ENCODE measurements at regions not wholly inside any gene's neighbourhood (a gene's known extent, or its start where the extent isn't known, plus 50 kb on each side); places are given as distances from the start of the nearest gene placed in this dataset.

GRCh38 chr3:117063930-117064329 lies 354.4 kb downstream of the TUSC7 start:
- no peak for DNase-seq
- H3K27me3 ChIP-seq = no peaks in the 10 kb centered on the region

DNA sequence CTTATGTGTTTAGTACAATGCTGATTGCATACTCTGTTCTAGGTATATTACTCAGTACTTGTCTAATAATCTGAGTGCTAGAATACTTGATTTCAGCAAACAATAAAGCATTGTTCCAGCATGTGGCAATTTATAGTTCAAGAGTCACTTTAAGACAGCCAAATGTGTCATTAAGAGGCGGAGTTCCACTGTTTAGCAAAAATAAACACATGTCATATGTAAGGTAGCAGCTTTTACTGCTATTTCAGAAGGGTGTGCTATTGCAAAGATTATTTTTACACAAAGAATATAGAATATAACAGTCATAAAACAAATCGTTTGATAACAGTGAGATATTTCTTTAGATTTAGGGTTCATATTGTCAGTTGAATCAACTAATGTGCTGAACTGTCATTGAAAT lies 358.7 kb downstream of the TUSC7 start:
- Histone ChIP-seq H3K27me3 (no peaks in the 10 kb centered on the region), H3K36me3 (no peaks in the 10 kb centered on the region)
- no peak for DNase-seq

More at GRCh38 chr3:117063930-117064329, 354.4 kb downstream of the TUSC7 start:
- no peaks in the 10 kb centered on the region for H3K36me3 ChIP-seq
- H3K4me3 ChIP-seq = no peak overlapping the region
- H3K9me3 ChIP-seq = no peaks in the 10 kb centered on the region

DNA sequence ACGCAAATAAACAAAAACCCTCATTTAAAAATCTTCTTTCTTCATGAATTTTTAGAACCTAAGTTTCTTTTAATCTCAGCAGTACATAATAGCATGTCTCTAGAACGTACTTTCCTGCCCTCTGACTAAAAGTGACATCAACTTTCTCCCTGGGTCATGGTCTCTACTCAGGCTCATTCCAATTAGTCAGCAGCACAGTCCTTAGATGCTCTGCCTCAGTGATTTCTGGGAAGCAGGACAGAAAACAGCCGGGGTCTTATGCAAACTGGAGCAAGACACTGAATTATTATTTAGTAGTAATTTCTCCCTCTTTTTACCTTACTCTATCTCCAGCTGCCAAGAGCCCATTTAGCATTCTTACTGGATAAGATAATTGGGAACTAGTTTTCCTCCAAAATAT lies 365.2 kb downstream of the TUSC7 start:
- DNase-seq = no peak

More for the DNA sequence above, 358.7 kb downstream of the TUSC7 start:
- H3K4me3 ChIP-seq = no peak overlapping the region
- H3K9me3 ChIP-seq = no peaks in the 10 kb centered on the region

GRCh38 chr3:117079997-117080396 lies 370.4 kb downstream of the TUSC7 start:
- DNase-seq = no peak
- Histone ChIP-seq H3K4me3 (no peak overlapping the region), H3K27me3 (no peaks in the 10 kb centered on the region), H3K36me3 (no peaks in the 10 kb centered on the region), H3K9me3 (no peaks in the 10 kb centered on the region)

More for the DNA sequence above, 365.2 kb downstream of the TUSC7 start:
- no peak overlapping the region for H3K4me3 ChIP-seq
- no peaks in the 10 kb centered on the region for H3K36me3 ChIP-seq
- H3K9me3 ChIP-seq = no peaks in the 10 kb centered on the region
- H3K27me3 ChIP-seq = no peaks in the 10 kb centered on the region

GRCh38 chr3:117080872-117081271 lies 371.3 kb downstream of the TUSC7 start:
- Histone ChIP-seq H3K9me3 (no peaks in the 10 kb centered on the region), H3K4me3 (no peak overlapping the region), H3K27me3 (no peaks in the 10 kb centered on the region), H3K36me3 (no peaks in the 10 kb centered on the region)
- DNase-seq = no peak

- Histone ChIP-seq H3K27me3 (no peaks in the 10 kb centered on the region), H3K36me3 (no peaks in the 10 kb centered on the region), H3K4me3 (no peak overlapping the region)
Observed at GRCh38 chr3:117084277-117084676, 374.7 kb downstream of the TUSC7 start.

DNA sequence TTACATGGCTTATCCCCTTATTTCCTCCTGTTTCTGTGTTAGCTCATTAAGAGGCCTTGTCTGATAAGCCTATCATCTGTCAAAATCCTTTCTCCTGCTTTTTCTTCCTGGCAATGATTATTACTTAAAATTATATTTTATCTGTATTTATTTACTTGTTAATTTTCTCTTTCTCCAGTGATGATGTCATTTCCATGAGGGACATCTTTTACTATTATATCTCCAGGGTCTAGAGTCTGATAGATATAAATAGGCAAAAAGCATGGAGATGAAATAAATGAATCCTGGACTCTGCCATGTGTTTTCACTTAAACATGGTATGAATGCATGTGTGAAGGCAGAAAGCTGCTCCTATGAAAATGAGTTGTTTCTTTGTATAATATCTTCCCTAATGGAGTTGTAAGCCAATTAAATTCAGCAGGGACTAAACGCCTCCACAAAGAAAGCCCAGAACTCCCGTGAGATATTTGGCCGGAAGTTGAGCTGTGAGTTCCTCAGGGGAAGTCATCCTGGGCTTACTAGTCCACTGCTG lies 375.2 kb downstream of the TUSC7 start:
- H3K36me3 ChIP-seq = no peaks in the 10 kb centered on the region
- no peaks in the 10 kb centered on the region for H3K27me3 ChIP-seq
- no peak overlapping the region for H3K4me3 ChIP-seq
- no peaks in the 10 kb centered on the region for H3K9me3 ChIP-seq
- no peak for DNase-seq

More at GRCh38 chr3:117084277-117084676, 374.7 kb downstream of the TUSC7 start:
- H3K9me3 ChIP-seq = no peaks in the 10 kb centered on the region
- DNase-seq = no peak

- Histone ChIP-seq H3K36me3 (no peaks in the 10 kb centered on the region), H3K27me3 (no peaks in the 10 kb centered on the region), H3K9me3 (no peaks in the 10 kb centered on the region), H3K4me3 (no peak overlapping the region)
- no peak for DNase-seq
Observed at GRCh38 chr3:117091676-117092075, 382.1 kb downstream of the TUSC7 start.

GRCh38 chr3:117096549-117096948 lies 387.0 kb downstream of the TUSC7 start:
- no peak for DNase-seq
- Histone ChIP-seq H3K4me3 (no peak overlapping the region), H3K9me3 (no peaks in the 10 kb centered on the region), H3K36me3 (no peaks in the 10 kb centered on the region), H3K27me3 (no peaks in the 10 kb centered on the region)

GRCh38 chr3:117097351-117097750 lies 387.8 kb downstream of the TUSC7 start:
- Histone ChIP-seq H3K36me3 (no peaks in the 10 kb centered on the region), H3K4me3 (no peak overlapping the region), H3K9me3 (no peaks in the 10 kb centered on the region), H3K27me3 (no peaks in the 10 kb centered on the region)
- no peak for DNase-seq

GRCh38 chr3:117101697-117102096 lies 392.1 kb downstream of the TUSC7 start:
- Histone ChIP-seq H3K27me3 (no peaks in the 10 kb centered on the region), H3K36me3 (no peaks in the 10 kb centered on the region), H3K9me3 (no peaks in the 10 kb centered on the region), H3K4me3 (no peak overlapping the region)
- DNase-seq = no peak

DNA sequence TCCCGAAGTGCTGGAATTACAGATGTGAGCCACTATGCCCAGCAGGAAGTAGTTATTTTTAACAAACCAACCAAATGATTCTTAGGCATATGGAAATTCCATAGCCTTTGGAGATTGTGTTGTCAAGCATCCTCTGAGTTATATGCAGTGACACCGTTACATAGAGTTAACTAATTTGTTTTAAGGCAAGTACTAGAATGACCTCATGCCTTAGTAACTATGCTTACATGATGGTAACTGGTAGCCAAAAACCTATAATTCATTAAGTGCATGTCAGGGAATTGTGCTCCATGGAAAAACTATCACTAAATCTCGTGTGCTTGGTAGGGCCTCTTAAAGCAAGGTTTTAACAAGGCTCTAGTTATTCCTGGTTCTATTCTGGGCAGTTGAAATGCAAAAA lies 392.8 kb downstream of the TUSC7 start:
- no peaks in the 10 kb centered on the region for H3K9me3 ChIP-seq
- no peaks in the 10 kb centered on the region for H3K36me3 ChIP-seq
- no peak overlapping the region for H3K4me3 ChIP-seq
- no peak for DNase-seq
- no peaks in the 10 kb centered on the region for H3K27me3 ChIP-seq

- no peak for DNase-seq
- Histone ChIP-seq H3K36me3 (no peaks in the 10 kb centered on the region), H3K27me3 (no peaks in the 10 kb centered on the region), H3K9me3 (no peaks in the 10 kb centered on the region), H3K4me3 (no peak overlapping the region)
Observed at GRCh38 chr3:117103675-117104074, 394.1 kb downstream of the TUSC7 start.

- no peak overlapping the region for H3K4me3 ChIP-seq
- no peak for DNase-seq
Observed at GRCh38 chr3:117104381-117104780, 394.8 kb downstream of the TUSC7 start.

DNA sequence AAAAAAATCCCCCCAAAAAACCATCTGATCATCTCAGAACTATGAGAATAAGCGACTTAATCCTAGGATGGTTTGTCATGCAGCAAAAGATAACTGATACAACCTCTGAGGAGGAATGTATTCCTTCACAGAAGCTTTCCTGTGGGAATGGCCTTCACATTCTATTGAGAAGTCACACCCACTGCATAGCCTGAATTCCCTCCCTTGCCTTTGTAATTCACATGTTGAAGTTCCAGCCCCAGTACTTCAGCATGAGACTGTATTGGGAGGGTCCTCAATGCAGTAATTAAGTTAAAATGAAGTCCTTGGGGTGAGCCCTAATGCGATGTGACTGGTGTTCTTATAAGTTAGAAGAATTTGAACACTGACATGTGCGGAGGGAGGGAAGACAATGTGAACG lies 395.2 kb downstream of the TUSC7 start:
- no peaks in the 10 kb centered on the region for H3K36me3 ChIP-seq
- H3K27me3 ChIP-seq = no peaks in the 10 kb centered on the region
- H3K9me3 ChIP-seq = no peaks in the 10 kb centered on the region
- no peak for DNase-seq
- H3K4me3 ChIP-seq = no peak overlapping the region

More at GRCh38 chr3:117104381-117104780, 394.8 kb downstream of the TUSC7 start:
- Histone ChIP-seq H3K9me3 (no peaks in the 10 kb centered on the region), H3K27me3 (no peaks in the 10 kb centered on the region), H3K36me3 (no peaks in the 10 kb centered on the region)

DNA sequence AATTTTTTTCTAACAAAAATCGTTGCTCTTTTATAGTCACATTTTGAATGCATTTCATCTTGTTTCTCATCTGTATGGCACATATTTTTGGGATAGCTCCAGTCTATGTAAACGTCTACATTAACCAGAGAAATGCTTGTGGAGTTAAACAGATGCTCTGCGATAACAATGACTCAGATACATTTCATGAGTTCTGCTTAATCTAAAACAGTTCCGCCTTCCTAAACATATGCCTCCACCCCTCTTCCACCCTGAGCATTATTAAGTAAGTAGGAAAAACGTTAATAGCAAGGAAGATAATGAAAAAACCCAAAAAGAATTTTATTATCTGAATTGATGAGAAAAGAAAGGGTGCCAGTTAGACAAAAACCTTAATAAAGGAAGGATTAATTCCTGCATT lies 396.1 kb downstream of the TUSC7 start:
- Histone ChIP-seq H3K27me3 (no peaks in the 10 kb centered on the region), H3K9me3 (no peaks in the 10 kb centered on the region)
- DNase-seq = no peak

DNA sequence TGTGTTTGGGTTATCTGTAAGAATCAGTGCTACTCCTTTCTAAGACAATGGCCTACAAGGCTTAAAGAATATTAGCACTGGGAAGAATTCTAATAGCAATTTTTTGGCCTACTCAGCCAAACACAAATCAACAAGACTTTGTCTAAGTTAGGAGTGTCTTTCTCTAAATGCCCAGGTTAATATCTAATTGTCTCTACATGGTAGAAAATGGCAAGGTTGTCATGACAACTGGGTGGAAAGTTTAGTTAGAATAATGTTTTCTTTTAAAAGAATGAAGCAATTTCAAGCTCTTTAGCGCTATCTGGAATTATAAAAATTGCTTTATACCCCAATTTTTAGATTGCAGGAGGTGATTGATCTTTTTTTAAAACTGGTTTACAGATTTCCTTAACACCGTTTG lies 396.8 kb downstream of the TUSC7 start:
- no peaks in the 10 kb centered on the region for H3K9me3 ChIP-seq
- no peak for DNase-seq
- H3K27me3 ChIP-seq = no peaks in the 10 kb centered on the region
- no peak overlapping the region for H3K4me3 ChIP-seq
- H3K36me3 ChIP-seq = no peaks in the 10 kb centered on the region

More for the DNA sequence above, 396.1 kb downstream of the TUSC7 start:
- H3K36me3 ChIP-seq = no peaks in the 10 kb centered on the region
- H3K4me3 ChIP-seq = no peak overlapping the region

- Histone ChIP-seq H3K36me3 (no peaks in the 10 kb centered on the region), H3K9me3 (no peaks in the 10 kb centered on the region), H3K27me3 (no peaks in the 10 kb centered on the region), H3K4me3 (no peak overlapping the region)
- DNase-seq = no peak
Observed at GRCh38 chr3:117107946-117108345, 398.4 kb downstream of the TUSC7 start.

GRCh38 chr3:117109178-117109577 lies 399.6 kb downstream of the TUSC7 start:
- Histone ChIP-seq H3K4me3 (no peak overlapping the region), H3K9me3 (no peaks in the 10 kb centered on the region), H3K36me3 (no peaks in the 10 kb centered on the region), H3K27me3 (no peaks in the 10 kb centered on the region)
- DNase-seq = no peak

Data from MG63 (cell line).